DMS114 treated with DMSO at 0.1 percent for 48 hours (cell line): ENCODE measurements at regions not wholly inside any gene's neighbourhood (a gene's known extent, or its start where the extent isn't known, plus 50 kb on each side); places are given as distances from the start of the nearest gene placed in this dataset.

ENCODE experiments used
- DNase-seq: peaks from one replicate; lab custom pipeline; 2025; ENCODE audit not compliant: unreplicated experiment; lab: John Stamatoyannopoulos, UW

- no peak for DNase-seq
These were observed 182.6 kb downstream of the MRPL39 start for GRCh38 chr21:25424634-25425033.

DNA sequence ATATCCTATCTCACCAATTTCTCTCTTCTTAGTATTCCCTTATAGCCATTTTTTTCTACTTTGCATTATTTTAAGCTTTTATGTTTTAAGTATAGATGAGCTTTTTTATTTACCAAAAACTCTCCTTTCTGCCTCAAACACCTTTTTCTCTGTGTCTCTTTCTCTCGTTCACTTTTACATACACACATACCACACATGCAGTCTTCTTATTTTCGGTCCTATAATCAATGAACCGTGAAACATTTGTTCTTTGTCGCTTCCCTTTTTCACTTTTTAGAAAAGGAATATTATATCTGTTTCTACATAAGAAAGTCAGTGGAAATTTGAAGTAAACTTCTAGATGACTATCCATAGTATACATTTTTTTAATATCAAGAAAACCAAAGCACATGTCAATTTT is 183.2 kb downstream of the MRPL39 start:
- no peak for DNase-seq

DNA sequence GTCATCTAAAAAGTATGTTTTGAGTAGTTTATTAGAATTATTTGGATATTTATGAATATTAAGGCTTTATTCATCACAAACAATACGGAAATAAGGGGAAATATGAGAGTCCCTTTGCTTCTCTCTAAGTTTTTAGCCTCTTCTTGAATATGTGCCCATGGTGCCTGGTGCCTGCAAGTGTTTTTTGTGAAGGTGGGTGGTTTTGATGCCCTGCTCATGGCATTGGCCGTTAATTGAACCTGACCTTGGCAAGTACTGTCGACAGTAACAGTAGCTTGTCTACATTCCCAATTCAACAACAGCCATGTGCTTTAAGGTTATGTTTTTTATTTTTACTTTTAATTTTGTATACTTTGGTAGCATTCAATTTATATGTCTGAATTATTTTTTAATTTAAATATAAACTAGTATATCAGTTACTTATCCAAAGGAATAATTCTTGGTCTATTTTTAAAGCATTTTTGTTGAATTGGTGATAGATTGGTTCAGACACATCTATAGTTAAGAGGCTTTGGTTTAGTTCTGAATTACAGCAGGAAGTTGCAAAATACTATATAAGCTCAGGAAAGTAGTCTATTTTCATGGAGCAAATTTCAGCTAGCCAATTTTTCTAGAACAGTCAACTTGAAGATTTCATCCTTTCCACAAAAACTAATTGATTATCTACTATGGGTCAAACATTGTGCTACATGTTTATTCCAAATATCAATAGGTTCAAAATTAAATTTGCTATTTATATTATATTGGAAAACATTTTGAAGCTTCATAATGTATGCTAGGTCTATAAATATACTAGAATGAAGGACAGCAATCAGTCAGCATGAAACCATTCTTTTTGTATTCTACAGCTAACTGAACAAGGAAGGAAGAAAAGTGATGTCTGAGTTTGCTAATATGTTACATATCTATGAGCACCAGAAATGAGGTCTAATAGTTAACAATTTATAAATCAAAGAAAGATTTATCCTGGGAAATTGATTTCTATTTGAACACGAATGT is 184.4 kb downstream of the MRPL39 start:
- no peak for DNase-seq

- no peak for DNase-seq
These were observed 185.8 kb downstream of the MRPL39 start for GRCh38 chr21:25421321-25422028.

GRCh38 chr21:25420831-25421230 is 186.4 kb downstream of the MRPL39 start:
- DNase-seq, result no peak

DNA sequence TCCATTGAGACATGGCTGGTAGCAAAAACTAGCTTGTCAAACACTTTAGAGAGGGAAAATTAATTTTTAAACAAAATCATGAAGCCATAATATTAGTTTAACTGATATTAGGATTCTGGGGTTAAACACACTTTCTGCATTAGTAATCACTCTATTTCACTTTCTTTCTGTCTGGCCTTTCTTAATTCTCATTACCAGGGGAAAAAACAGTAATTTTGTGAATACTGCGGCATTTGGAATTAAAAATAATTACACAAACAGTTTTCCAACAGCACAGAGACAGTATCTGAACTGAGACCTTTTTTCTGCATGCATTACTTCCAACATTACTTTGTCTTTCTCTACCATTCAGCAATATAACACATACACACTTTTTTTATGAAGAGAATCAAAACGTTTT is 190.6 kb downstream of the MRPL39 start:
- DNase-seq, result no peak

DNA sequence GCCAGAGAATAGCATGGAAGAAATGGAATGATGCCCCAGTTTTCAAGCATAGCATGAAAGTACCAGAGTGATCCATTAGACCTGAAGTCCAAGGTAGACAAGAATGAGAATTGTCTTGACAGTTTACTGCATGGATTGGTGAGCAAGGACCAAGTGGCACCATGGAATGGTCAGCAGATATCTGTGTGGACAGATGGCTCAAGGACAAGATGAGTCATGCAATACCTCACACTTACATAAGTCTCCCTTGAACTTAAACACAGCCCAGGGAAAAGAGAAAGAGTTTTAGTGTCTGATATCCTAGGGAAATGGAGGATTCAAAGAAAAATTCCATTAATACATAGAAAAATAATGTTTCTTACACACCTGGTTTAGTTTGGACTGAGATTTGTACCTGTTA is 195.2 kb downstream of the MRPL39 start:
- DNase-seq, result no peak

DNA sequence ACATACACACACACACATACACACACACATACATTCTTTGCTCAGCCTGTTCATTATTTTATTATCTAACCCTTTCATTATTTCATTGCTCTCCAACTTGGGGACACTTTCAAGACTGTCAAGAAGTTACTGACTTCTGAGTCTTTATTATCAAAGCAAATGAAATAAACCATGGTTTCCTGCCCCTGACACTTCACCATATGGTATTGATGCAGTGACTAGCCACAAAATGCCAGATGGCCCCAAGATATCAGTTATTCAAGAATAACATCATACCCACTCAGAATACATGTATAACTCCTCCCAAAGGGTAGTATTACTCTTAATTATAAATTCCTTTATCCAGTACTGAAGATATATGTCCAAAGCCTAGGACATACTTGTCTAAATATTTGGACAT is 197.3 kb downstream of the MRPL39 start:
- DNase-seq, result no peak

DNA sequence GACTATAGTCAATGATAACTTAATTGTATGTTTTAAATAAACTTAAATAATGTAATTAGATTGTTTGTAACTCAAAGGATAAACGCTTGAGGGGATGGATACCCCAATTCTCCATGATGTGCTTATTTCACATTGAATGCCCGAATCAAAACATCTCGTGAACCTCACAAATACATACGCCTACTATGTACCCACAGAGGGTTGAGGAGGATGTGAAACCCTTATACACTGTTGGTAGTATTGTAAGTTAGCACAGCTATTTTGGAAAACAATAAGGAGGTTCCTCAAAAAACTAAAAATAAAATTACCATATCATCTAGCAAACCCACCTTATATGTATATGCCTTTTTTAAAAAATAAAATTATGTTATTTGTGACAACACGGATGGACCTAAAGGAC is 198.6 kb downstream of the MRPL39 start:
- no peak for DNase-seq

- DNase-seq, result no peak
These were observed 200.2 kb downstream of the MRPL39 start for GRCh38 chr21:25406887-25407579.

GRCh38 chr21:25405984-25406383 is 201.3 kb downstream of the MRPL39 start:
- DNase-seq, result no peak

- no peak for DNase-seq
These were observed 204.9 kb downstream of the MRPL39 start for GRCh38 chr21:25402134-25402961.

- no peak for DNase-seq
These were observed 206.9 kb downstream of the MRPL39 start for GRCh38 chr21:25400427-25400826.

- DNase-seq, result no peak
These were observed 208.7 kb downstream of the MRPL39 start for GRCh38 chr21:25398630-25399029.

DNA sequence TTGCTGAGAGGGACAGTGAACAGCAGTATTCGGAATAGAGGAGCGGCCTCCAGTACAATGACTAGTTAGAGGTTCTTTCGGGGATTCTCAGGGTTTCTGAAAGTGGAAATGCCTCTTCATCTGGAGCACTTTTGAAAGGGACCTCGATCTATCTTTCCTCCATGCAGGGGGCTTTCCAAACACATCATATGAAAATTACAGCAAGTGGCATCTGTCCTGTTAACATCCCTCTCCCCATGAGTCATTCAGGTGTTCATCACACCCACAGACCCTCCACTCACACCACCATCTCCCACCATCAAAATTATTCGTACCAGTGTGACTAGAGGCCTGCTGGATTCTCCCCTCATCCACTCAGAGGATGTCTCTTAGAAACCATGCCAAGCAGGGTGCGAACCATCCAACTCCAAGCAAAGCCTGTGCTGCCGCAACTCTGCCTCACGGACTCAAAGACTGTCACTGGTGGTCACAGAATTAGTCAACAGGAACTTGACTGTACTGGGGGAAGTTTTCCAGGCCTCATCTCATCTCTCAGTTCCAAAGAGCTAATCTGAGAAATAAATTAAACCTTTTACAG is 211.1 kb downstream of the MRPL39 start:
- DNase-seq, result no peak

DNA sequence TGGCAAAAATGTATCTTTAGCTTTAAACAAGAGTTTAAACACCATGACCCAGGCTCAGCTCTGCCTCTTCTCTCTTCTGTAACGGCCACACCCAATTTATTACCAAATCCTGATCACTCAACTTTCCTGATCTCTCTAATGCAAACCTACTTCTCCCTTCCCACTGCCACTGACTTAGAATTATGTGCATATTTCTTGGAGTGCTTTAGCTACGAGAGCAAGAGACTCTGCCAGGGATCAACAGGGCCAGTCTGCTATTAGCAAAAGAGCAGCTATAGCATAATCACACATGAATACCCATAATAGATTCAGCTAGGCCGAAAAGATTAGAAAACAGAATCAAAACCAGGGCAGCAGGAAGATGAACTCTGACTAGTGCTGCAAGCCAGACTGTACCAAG is 215.5 kb downstream of the MRPL39 start:
- no peak for DNase-seq

- DNase-seq, result no peak
These were observed 216.6 kb downstream of the MRPL39 start for GRCh38 chr21:25390701-25391100.

DNA sequence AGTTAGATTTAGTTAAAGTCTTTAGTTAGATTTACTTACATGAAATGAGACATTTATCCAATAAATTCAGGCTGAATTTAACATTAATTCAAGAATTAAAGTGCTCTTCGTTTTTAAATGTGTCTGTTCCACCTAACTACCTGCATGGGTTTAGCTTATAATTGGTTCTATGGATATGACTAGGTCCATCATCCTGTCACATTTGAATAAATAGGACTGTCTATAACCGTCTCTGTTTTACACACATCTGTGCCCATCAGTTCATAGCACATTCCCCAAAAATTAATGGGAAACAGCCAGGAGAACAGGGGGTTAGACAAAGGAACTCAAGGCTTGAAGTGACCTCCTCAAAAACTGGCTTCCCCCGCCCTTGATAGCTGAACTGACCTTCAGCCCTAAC is 219.6 kb downstream of the MRPL39 start:
- DNase-seq, result no peak

- peak; percentile 68 for DNase-seq
These were observed 221.3 kb downstream of the MRPL39 start for GRCh38 chr21:25385911-25386474.

- DNase-seq, result no peak
These were observed 221.9 kb downstream of the MRPL39 start for GRCh38 chr21:25385341-25385740.
